ENCODE measurements at regions not wholly inside any gene's neighbourhood (a gene's known extent, or its start where the extent isn't known, plus 50 kb on each side); places are given as distances from the start of the nearest gene placed in this dataset.

GRCh38 chr2:8593243-8593642, 88.6 kb upstream of the ID2 start (continued):
- TF ChIP-seq EP300 (IDR thresholded peaks at IDR 0.05; ENCODE audit: low read length) (0 out of 2 replicates have a peak, but pooled peaks have one; percentile 35), HDGF (IDR thresholded peaks at IDR 0.05) (no peak), CBFA2T2 (conservative IDR thresholded peaks at IDR 0.05) (peak; percentile 57), CTBP1 (IDR thresholded peaks at IDR 0.05; ENCODE audit: borderline replicate concordance) (peak; percentile 27; the same call in 1 of the 2 replicates), ETV1 (tag; conservative IDR thresholded peaks at IDR 0.05; ENCODE audit: low read depth) (no peak), MAFG (tag; conservative IDR thresholded peaks at IDR 0.05) (peak; percentile 49; the same call in 1 of the 2 replicates), HNRNPLL (IDR thresholded peaks at IDR 0.05; ENCODE audit: low read depth, low read length, poor library complexity, severe bottlenecking) (no peak), ZNF444 (CRISPR knock-in tag; IDR thresholded peaks at IDR 0.05) (no peak), HES1 (IDR thresholded peaks at IDR 0.05; ENCODE audit: low read depth) (0 out of 2 replicates have a peak, but pooled peaks have one; percentile 36), PURB (CRISPR knock-in tag; IDR thresholded peaks at IDR 0.05; ENCODE audit: low read depth) (no peak), MEIS2 (IDR thresholded peaks at IDR 0.05; ENCODE audit: partially characterized antibody) (peak; percentile 38), C11orf30 (IDR thresholded peaks at IDR 0.05; ENCODE audit: low read depth) (peak; percentile 39; the same call in 1 of the 2 replicates), NKRF (IDR thresholded peaks at IDR 0.05; ENCODE audit: borderline replicate concordance) (no peak), HDAC6 (IDR thresholded peaks at IDR 0.05; ENCODE audit: low read depth, low read length) (no peak), TCF3 (CRISPR knock-in tag; IDR thresholded peaks at IDR 0.05) (peak; percentile 52; the same call in 1 of the 2 replicates), HNRNPK (IDR thresholded peaks at IDR 0.05; ENCODE audit: low read depth, low read length, poor library complexity, severe bottlenecking) (no peak), ADNP (tag; IDR thresholded peaks at IDR 0.05) (peak; percentile 45; the same call in 1 of the 2 replicates), TAL1 (IDR thresholded peaks at IDR 0.05) (peak; percentile 70), AFF4 (CRISPR knock-in tag; IDR thresholded peaks at IDR 0.05) (no peak), ZNF583 (CRISPR knock-in tag; IDR thresholded peaks at IDR 0.05) (no peak), SOX6 (IDR thresholded peaks at IDR 0.05) (peak; percentile 41; the same call in 1 of the 2 replicates), MNT (conservative IDR thresholded peaks at IDR 0.05) (0 out of 4 replicates have a peak, but pooled peaks of 1 of the 2 experiments have one; percentile 24), TAF15 (IDR thresholded peaks at IDR 0.05; ENCODE audit: low read depth, low read length) (no peak)

Data from K562 (cell line).